ENCODE measurements at regions not wholly inside any gene's neighbourhood (a gene's known extent, or its start where the extent isn't known, plus 50 kb on each side); places are given as distances from the start of the nearest gene placed in this dataset.

GRCh38 chr13:97659602-97660001 lies 225.6 kb downstream of the RAP2A start:
- intact Hi-C loops (cut with micrococcal nuclease; ENCODE audit: unreplicated experiment) (no loop called here), in situ Hi-C loops (cut with MboI) (no loop called here)
- Histone ChIP-seq H2AFZ (ENCODE audit: control insufficient read depth, low read depth, low read length) (no peak overlapping the region), H3K4me2 (ENCODE audit: control insufficient read depth, insufficient read depth) (no peak overlapping the region), H3K27ac (ENCODE audit: control insufficient read depth, insufficient read depth) (no peak overlapping the region), H3K79me2 (ENCODE audit: control insufficient read depth, insufficient read depth, low read length) (no peaks in the 10 kb centered on the region), H3K9me3 (replicated peaks; ENCODE audit: control insufficient read depth, insufficient read depth, low read length) (no peaks in the 10 kb centered on the region), H3K27me3 (replicated peaks in 1 of 2; ENCODE audit: control insufficient read depth in 2 of 2, insufficient read depth in 2 of 2, low read length in 1 of 2) (no peaks in the 10 kb centered on the region), H3K4me3 (no peak overlapping the region), H4K20me1 (ENCODE audit: control insufficient read depth, insufficient read depth) (no peaks in the 10 kb centered on the region), H3K4me1 (ENCODE audit: control insufficient read depth, insufficient read depth, low read length) (no peaks in the 10 kb centered on the region), H3K9ac (ENCODE audit: control insufficient read depth, insufficient read depth, low read length) (no peak overlapping the region), H3K36me3 (ENCODE audit: control insufficient read depth in 2 of 2, insufficient read depth in 2 of 2, low read length in 1 of 2) (no peaks in the 10 kb centered on the region)
- DNase-seq (ENCODE audit: low read depth, low spot score) (no peak), ATAC-seq (peak; percentile 46; the same call in 2 of the 3 replicates), FAIRE-seq (no peak)
- no TSS peak for BruUV-seq (replicated peaks)
- SMC1A ChIA-PET (ENCODE audit: uncharacterized antibody, unreplicated experiment) = no interaction called here
- TF ChIP-seq RAD21 (IDR thresholded peaks at IDR 0.05; ENCODE audit: insufficient read depth, low read depth, low read length) (peak; percentile 49; the same call in 1 of the 2 replicates), CTCF (IDR thresholded peaks at IDR 0.05 in 2 of 3, conservative IDR thresholded peaks at IDR 0.05 in 1 of 3; ENCODE audit: control insufficient read depth in 2 of 3, extremely low read depth in 1 of 3, insufficient read depth in 1 of 3, low read depth in 3 of 3, low read length in 3 of 3) (peak; percentile 21 to 43 (median 24); a peak in 4 of 6 replicates), PAX5 (IDR thresholded peaks at IDR 0.05; ENCODE audit: borderline replicate concordance, low read depth, low read length) (no peak)
- CTCF ChIA-PET = interaction anchor here (0.8 to 1.4 kb wide), 3 partner anchors 52 to 549 kb away, joined by 3 to 4 read pairs (median 3); no protein-coding TSS in a partner anchor
- RAD21 ChIA-PET (ENCODE audit: unreplicated experiment) = no interaction called here
- WGBS (ENCODE audit: insufficient coverage, insufficient replicate concordance, low lambda C conversion rate, missing lambda C conversion rate) = under 1% methylated on average over 4 of the region's 4 CpGs
- POLR2A ChIA-PET = no interaction called here

- in situ Hi-C loops (cut with MboI) (no loop called here), intact Hi-C loops (cut with micrococcal nuclease; ENCODE audit: unreplicated experiment) (no loop called here)
- SMC1A ChIA-PET (ENCODE audit: uncharacterized antibody, unreplicated experiment) = no interaction called here
- WGBS (ENCODE audit: insufficient coverage, insufficient replicate concordance, low lambda C conversion rate, missing lambda C conversion rate) = 19% methylated on average over 11 of the region's 11 CpGs
- Histone ChIP-seq H3K27ac (ENCODE audit: control insufficient read depth, insufficient read depth) (no peak overlapping the region), H3K9ac (ENCODE audit: control insufficient read depth, insufficient read depth, low read length) (no peak overlapping the region), H3K4me3 (no peak overlapping the region), H2AFZ (ENCODE audit: control insufficient read depth, low read depth, low read length) (no peak overlapping the region), H3K4me1 (ENCODE audit: control insufficient read depth, insufficient read depth, low read length) (no peaks in the 10 kb centered on the region), H3K79me2 (ENCODE audit: control insufficient read depth, insufficient read depth, low read length) (no peaks in the 10 kb centered on the region), H3K4me2 (ENCODE audit: control insufficient read depth, insufficient read depth) (no peak overlapping the region), H3K36me3 (ENCODE audit: control insufficient read depth in 2 of 2, insufficient read depth in 2 of 2, low read length in 1 of 2) (no peaks in the 10 kb centered on the region), H3K27me3 (replicated peaks in 1 of 2; ENCODE audit: control insufficient read depth in 2 of 2, insufficient read depth in 2 of 2, low read length in 1 of 2) (no peaks in the 10 kb centered on the region), H4K20me1 (ENCODE audit: control insufficient read depth, insufficient read depth) (no peaks in the 10 kb centered on the region), H3K9me3 (replicated peaks; ENCODE audit: control insufficient read depth, insufficient read depth, low read length) (no peaks in the 10 kb centered on the region)
- no peak for DNase-seq (ENCODE audit: low read depth, low spot score)
- no TSS peak for BruUV-seq (replicated peaks)
- POLR2A ChIA-PET = no interaction called here
- RAD21 ChIA-PET (ENCODE audit: unreplicated experiment) = no interaction called here
- no peak for FAIRE-seq
- no peak for ATAC-seq
- CTCF ChIA-PET = no interaction called here
- TF ChIP-seq, protein P1, sequence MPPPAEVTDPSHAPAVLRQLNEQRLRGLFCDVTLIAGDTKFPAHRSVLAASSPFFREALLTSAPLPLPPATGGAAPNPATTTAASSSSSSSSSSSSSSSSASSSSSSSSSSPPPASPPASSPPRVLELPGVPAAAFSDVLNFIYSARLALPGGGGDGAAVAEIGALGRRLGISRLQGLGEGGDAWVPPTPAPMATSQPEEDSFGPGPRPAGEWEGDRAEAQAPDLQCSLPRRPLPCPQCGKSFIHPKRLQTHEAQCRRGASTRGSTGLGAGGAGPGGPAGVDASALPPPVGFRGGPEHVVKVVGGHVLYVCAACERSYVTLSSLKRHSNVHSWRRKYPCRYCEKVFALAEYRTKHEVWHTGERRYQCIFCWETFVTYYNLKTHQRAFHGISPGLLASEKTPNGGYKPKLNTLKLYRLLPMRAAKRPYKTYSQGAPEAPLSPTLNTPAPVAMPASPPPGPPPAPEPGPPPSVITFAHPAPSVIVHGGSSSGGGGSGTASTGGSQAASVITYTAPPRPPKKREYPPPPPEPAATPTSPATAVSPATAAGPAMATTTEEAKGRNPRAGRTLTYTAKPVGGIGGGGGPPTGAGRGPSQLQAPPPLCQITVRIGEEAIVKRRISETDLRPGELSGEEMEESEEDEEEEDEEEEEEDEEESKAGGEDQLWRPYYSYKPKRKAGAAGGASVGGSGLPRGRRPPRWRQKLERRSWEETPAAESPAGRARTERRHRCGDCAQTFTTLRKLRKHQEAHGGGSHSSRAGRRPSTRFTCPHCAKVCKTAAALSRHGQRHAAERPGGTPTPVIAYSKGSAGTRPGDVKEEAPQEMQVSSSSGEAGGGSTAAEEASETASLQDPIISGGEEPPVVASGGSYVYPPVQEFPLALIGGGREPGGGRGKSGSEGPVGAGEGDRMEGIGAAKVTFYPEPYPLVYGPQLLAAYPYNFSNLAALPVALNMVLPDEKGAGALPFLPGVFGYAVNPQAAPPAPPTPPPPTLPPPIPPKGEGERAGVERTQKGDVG (CRISPR knock-in tag; IDR thresholded peaks at IDR 0.05) = no peak
- TF ChIP-seq FOS (IDR thresholded peaks at IDR 0.05; ENCODE audit: borderline replicate concordance, extremely low read depth, insufficient read length) = no peak
- TF ChIP-seq BHLHE40 (IDR thresholded peaks at IDR 0.05; ENCODE audit: borderline replicate concordance in 1 of 2, low read depth in 2 of 2, low read length in 1 of 2) = no peak
- no peak for TF ChIP-seq ZNF622 (IDR thresholded peaks at IDR 0.05)
- TF ChIP-seq IRF4 (IDR thresholded peaks at IDR 0.05; ENCODE audit: low read depth, low read length) = no peak
- no peak for TF ChIP-seq ATF3 (IDR thresholded peaks at IDR 0.05; ENCODE audit: borderline replicate concordance, extremely low read depth, low read depth, low read length)
- TF ChIP-seq ASH2L (IDR thresholded peaks at IDR 0.05; ENCODE audit: borderline replicate concordance, low read depth) = no peak
- no peak for TF ChIP-seq SP1 (IDR thresholded peaks at IDR 0.05; ENCODE audit: low read depth, low read length)
- TF ChIP-seq NFIC (IDR thresholded peaks at IDR 0.05; ENCODE audit: low read depth, low read length) = no peak
Observed at GRCh38 chr13:97660594-97661260, 226.8 kb downstream of the RAP2A start.

All from GM12878 (cell line).